GM12892 (cell line): ENCODE measurements at regions not wholly inside any gene's neighbourhood (a gene's known extent, or its start where the extent isn't known, plus 50 kb on each side); places are given as distances from the start of the nearest gene placed in this dataset.

Experiments
- POLR2A ChIP-seq: IDR thresholded peaks from 2 replicates; pipeline ENCODE4 v1.6.1; 2011; ENCODE audit warnings: low read depth, low read length, control low read depth
- POLR2AphosphoS5 ChIP-seq: IDR thresholded peaks from 2 replicates; pipeline ENCODE4 v1.6.1; 2011; ENCODE audit warnings: low read depth, low read length, control low read depth

DNA sequence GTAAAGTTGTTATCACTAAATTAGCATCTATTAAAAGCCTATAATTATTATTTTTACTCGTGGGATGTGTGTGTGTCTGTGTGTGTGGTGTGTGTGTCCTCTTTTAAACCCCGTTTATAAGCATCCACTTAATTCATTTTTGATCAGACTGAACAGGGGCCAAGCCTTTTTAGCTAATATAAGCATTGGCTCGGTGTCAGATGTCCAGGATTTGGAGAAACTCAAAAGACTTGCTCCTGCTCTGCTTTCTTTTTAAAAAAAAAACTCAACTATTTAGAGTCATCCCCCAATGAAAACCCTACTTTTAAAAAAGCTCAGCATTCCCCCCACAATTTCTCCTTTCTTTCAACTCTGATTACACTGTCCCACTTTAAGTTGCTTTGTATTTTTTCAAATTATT is 459.3 kb upstream of the MAF start:
- TF ChIP-seq POLR2AphosphoS5, result no peak
- no peak for TF ChIP-seq POLR2A
